ENCODE measurements at regions not wholly inside any gene's neighbourhood (a gene's known extent, or its start where the extent isn't known, plus 50 kb on each side); places are given as distances from the start of the nearest gene placed in this dataset.

DNA sequence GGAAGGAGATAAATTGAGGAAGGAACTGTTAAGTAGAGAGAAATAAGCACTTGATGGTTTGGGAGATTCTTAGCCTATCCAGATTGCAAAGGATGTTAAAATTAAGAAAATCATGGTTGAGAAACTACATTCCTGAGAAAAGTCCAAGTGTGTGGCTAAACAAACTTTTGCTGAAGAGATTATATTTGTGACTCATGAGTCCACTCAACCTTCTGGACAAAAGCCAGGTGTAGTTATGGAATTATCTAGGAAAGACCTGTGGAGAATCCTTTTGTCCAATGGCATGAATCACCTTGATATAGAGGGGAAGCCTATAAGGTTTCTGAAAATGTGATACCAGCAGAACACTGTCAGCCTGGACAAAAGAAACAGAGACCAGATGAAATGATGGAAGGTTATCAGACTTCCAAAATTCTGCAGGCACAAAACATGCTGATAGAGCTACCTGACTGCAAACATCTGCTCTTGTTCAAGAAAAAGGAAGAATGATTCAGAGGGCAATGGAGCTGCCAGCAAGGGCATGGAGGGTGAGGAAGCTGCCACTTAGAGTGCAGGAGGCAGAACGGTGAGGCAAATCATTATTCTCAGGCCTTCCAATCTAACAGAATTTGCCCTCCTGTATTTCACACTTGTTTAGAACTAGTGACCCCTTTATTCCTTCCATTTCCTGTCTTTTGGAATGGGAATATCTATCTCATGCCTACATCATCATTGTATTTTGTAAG, 300.6 kb upstream of the PRMT6 start:
- Mint-ChIP-seq H3K4me3 (ENCODE audit: low read depth) (no peak overlapping the region), H3K4me1 (ENCODE audit: low read depth) (no peaks in the 10 kb centered on the region), H3K27ac (no peak overlapping the region), H3K9me3 (ENCODE audit: low read depth) (no peaks in the 10 kb centered on the region), H3K36me3 (ENCODE audit: insufficient read depth) (no peaks in the 10 kb centered on the region), H3K27me3 (no peaks in the 10 kb centered on the region)
- no peak for DNase-seq (ENCODE audit: low spot score, unreplicated experiment)
- TF ChIP-seq, protein P1, sequence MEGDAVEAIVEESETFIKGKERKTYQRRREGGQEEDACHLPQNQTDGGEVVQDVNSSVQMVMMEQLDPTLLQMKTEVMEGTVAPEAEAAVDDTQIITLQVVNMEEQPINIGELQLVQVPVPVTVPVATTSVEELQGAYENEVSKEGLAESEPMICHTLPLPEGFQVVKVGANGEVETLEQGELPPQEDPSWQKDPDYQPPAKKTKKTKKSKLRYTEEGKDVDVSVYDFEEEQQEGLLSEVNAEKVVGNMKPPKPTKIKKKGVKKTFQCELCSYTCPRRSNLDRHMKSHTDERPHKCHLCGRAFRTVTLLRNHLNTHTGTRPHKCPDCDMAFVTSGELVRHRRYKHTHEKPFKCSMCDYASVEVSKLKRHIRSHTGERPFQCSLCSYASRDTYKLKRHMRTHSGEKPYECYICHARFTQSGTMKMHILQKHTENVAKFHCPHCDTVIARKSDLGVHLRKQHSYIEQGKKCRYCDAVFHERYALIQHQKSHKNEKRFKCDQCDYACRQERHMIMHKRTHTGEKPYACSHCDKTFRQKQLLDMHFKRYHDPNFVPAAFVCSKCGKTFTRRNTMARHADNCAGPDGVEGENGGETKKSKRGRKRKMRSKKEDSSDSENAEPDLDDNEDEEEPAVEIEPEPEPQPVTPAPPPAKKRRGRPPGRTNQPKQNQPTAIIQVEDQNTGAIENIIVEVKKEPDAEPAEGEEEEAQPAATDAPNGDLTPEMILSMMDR (IDR thresholded peaks at IDR 0.05; ENCODE audit: unreplicated experiment) = no peak

DNA sequence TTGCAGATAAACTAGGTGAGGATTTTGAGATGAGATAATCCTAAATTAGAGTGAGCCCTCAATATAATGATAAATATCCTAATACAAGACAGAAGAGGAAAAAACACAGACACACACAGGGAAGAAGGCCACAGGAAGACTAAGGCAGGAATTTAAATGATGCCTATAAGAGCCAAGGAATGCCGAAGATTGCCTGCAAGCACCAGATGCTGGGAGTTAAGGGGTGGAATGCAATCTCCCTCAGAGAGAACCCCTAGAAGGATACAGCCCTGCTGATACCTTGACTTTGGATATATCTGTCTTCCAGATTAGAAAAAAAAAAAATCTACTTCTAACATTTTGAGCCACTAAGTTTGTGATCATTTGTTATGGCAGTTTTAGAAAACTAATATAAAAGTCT, 299.7 kb upstream of the PRMT6 start:
- H3K9me3 Mint-ChIP-seq (ENCODE audit: low read depth) = no peaks in the 10 kb centered on the region
- no peaks in the 10 kb centered on the region for H3K36me3 Mint-ChIP-seq (ENCODE audit: insufficient read depth)
- H3K27me3 Mint-ChIP-seq = no peaks in the 10 kb centered on the region
- DNase-seq (ENCODE audit: low spot score, unreplicated experiment) = no peak
- H3K4me3 Mint-ChIP-seq (ENCODE audit: low read depth) = no peak overlapping the region
- H3K4me1 Mint-ChIP-seq (ENCODE audit: low read depth) = no peaks in the 10 kb centered on the region
- TF ChIP-seq, protein P1 (IDR thresholded peaks at IDR 0.05; ENCODE audit: unreplicated experiment) = no peak
- H3K27ac Mint-ChIP-seq = no peak overlapping the region

DNA sequence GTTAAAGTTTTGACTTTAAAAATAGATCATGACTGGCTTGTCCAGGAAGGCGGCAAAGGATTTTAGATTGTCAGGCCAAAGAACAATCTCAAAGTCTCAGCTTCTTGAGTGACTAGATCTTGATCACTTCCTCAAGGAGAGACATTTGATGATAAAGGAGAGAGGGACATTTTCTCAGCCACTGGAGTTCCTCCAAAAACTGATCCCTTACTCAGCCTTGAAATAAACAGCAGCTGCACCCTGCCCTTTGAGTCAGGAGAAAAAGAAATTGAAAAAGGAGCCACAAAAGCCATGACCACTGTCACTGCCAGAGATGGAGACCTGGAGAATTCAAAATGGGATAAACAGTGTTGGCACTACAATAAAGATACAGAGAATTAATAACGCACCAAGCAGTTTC, 288.4 kb upstream of the PRMT6 start:
- no peak for DNase-seq (ENCODE audit: low spot score, unreplicated experiment)
- H3K36me3 Mint-ChIP-seq (ENCODE audit: insufficient read depth) = no peaks in the 10 kb centered on the region
- TF ChIP-seq, protein P1 (IDR thresholded peaks at IDR 0.05; ENCODE audit: unreplicated experiment) = no peak
- H3K9me3 Mint-ChIP-seq (ENCODE audit: low read depth) = no peaks in the 10 kb centered on the region
- no peaks in the 10 kb centered on the region for H3K27me3 Mint-ChIP-seq
- no peaks in the 10 kb centered on the region for H3K4me1 Mint-ChIP-seq (ENCODE audit: low read depth)
- no peak overlapping the region for H3K27ac Mint-ChIP-seq
- H3K4me3 Mint-ChIP-seq (ENCODE audit: low read depth) = no peak overlapping the region

DNA sequence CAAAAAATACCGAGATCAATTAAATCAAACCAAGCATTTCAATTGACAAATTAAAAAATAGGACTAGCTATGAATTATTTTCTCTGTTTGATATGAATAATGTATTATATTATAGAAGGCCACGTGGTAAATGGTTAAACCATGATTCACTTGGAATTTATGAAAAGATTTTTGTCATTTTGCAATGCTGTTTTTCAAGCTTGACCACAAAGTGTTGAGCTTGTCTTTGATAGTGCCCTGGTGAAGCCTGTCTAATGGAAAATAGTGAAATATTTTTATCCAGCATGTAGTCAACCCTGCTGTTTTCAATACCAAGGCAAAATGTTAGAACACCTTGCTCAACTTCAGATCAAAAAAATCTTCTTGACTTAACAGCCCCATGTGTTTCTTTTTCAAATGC, 288.0 kb upstream of the PRMT6 start:
- Mint-ChIP-seq H3K27ac (no peak overlapping the region), H3K9me3 (ENCODE audit: low read depth) (no peaks in the 10 kb centered on the region)

DNA sequence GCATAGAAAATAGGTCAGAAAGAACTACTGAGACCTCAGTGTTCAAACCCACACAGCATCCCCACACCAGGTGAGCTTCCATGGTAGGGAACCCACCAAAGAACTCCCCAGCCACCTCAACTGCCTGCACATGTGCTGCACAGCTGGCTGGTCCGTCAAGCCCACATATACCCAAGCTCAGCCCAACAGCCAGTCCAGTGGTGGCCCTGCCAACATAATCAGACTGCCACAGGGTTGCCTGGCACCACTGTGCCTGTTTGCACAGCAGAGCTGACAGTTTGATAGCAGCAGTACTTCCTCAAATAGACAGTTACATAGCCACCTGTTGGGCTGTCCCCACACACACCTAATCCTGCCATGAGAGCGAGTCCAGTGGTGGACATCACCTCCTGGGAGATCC, 283.3 kb upstream of the PRMT6 start:
- no peak overlapping the region for H3K4me3 Mint-ChIP-seq (ENCODE audit: low read depth)
- no peak overlapping the region for H3K27ac Mint-ChIP-seq
- no peaks in the 10 kb centered on the region for H3K4me1 Mint-ChIP-seq (ENCODE audit: low read depth)
- no peaks in the 10 kb centered on the region for H3K27me3 Mint-ChIP-seq
- no peaks in the 10 kb centered on the region for H3K36me3 Mint-ChIP-seq (ENCODE audit: insufficient read depth)
- TF ChIP-seq, protein P1 (IDR thresholded peaks at IDR 0.05; ENCODE audit: unreplicated experiment) = no peak
- no peak for DNase-seq (ENCODE audit: low spot score, unreplicated experiment)
- H3K9me3 Mint-ChIP-seq (ENCODE audit: low read depth) = peaks cover 10% of the 10 kb centered on the region

More for the DNA sequence above, 288.0 kb upstream of the PRMT6 start:
- no peak overlapping the region for H3K4me3 Mint-ChIP-seq (ENCODE audit: low read depth)
- no peaks in the 10 kb centered on the region for H3K27me3 Mint-ChIP-seq
- H3K4me1 Mint-ChIP-seq (ENCODE audit: low read depth) = no peaks in the 10 kb centered on the region
- TF ChIP-seq, protein P1 (IDR thresholded peaks at IDR 0.05; ENCODE audit: unreplicated experiment) = no peak
- no peaks in the 10 kb centered on the region for H3K36me3 Mint-ChIP-seq (ENCODE audit: insufficient read depth)
- DNase-seq (ENCODE audit: low spot score, unreplicated experiment) = no peak

All from progenitor cell of endocrine pancreas (in vitro differentiated cells).